RPMI8226 (cell line): ENCODE measurements at regions not wholly inside any gene's neighbourhood (a gene's known extent, or its start where the extent isn't known, plus 50 kb on each side); places are given as distances from the start of the nearest gene placed in this dataset.
A peak's percentile ranks its signal among the peaks of the same experiment; 100 is the strongest.

Experiments used
- DNase-seq: peaks from one replicate; pipeline ENCODE4 v3.0.0-alpha.2; 2015

GRCh38 chr1:181392613-181393220, 90.6 kb upstream of the CACNA1E start:
- DNase-seq = no peak

GRCh38 chr1:181394766-181395165, 88.6 kb upstream of the CACNA1E start:
- DNase-seq = no peak

GRCh38 chr1:181396171-181396670, 87.1 kb upstream of the CACNA1E start:
- DNase-seq = no peak

- DNase-seq = no peak
Observed at GRCh38 chr1:181396811-181397210, 86.5 kb upstream of the CACNA1E start.

GRCh38 chr1:181397845-181398244, 85.5 kb upstream of the CACNA1E start:
- no peak for DNase-seq

- no peak for DNase-seq
Observed at GRCh38 chr1:181398544-181398943, 84.8 kb upstream of the CACNA1E start.

GRCh38 chr1:181405584-181405983, 77.7 kb upstream of the CACNA1E start:
- DNase-seq = no peak

- DNase-seq = no peak
Observed at GRCh38 chr1:181406989-181407388, 76.3 kb upstream of the CACNA1E start.

GRCh38 chr1:181409981-181410380, 73.3 kb upstream of the CACNA1E start:
- no peak for DNase-seq

- no peak for DNase-seq
Observed at GRCh38 chr1:181412746-181413145, 70.6 kb upstream of the CACNA1E start.

- no peak for DNase-seq
Observed at GRCh38 chr1:181413195-181413815, 70.0 kb upstream of the CACNA1E start.

GRCh38 chr1:181413836-181414235, 69.5 kb upstream of the CACNA1E start:
- no peak for DNase-seq

GRCh38 chr1:181416268-181416860, 67.0 kb upstream of the CACNA1E start:
- DNase-seq = no peak

GRCh38 chr1:181417915-181418314, 65.4 kb upstream of the CACNA1E start:
- no peak for DNase-seq

- DNase-seq = peak; percentile 51
Observed at GRCh38 chr1:181423301-181423918, 59.9 kb upstream of the CACNA1E start.

- DNase-seq = peak; percentile 86
Observed at GRCh38 chr1:181424786-181425403, 58.4 kb upstream of the CACNA1E start.

- no peak for DNase-seq
Observed at GRCh38 chr1:181425566-181425965, 57.8 kb upstream of the CACNA1E start.

GRCh38 chr1:181429462-181429861, 53.9 kb upstream of the CACNA1E start:
- DNase-seq = no peak

GRCh38 chr1:181430015-181430885, 53.1 kb upstream of the CACNA1E start:
- no peak for DNase-seq
